ENCODE measurements at regions not wholly inside any gene's neighbourhood (a gene's known extent, or its start where the extent isn't known, plus 50 kb on each side); places are given as distances from the start of the nearest gene placed in this dataset.
"Not testable (repeated sequence)": the region's sequence is repeated elsewhere in the genome, so short reads cannot be mapped to it uniquely, and the experiment has no call there.

DNA sequence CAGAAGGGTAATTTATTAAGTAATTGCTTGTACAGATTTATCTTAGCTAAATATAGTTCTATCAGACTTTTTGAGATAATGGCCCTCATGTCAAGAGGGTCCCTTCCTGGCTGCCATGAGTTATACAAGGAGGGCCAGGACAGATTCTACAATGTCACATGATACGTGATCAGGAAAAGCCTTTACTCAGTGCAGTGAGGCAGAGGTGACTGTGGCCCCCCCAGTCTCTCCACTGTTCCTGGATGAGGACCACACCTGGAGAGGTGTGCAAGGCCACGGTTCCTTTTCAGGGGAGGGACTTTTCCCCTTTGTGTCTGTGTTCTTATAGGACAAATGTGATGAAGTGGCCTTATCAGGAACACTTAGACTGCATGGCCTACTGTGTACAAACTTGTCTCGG, 54.3 kb upstream of the LRCH1 start:
- DNase-seq: no peak

DNA sequence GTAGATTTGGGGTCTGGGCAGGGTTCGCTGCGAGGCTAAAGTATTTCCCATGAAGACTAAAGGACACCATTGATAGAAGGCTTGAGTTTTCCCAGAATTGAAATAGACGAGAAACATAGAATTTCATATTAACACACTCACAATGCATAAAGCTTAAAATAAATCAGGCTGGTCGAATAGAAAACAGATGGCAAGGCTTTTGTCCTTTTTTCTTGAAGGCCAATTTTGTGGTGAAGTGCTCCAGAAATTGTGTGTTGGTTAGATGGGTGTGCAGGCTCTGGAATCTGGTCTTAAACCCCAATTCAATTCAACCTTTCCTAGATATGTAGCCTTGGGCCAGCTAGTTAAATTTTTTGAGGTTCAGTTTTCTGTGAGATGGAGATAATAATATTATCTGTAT, 56.9 kb upstream of the LRCH1 start:
- no peak for DNase-seq

DNA sequence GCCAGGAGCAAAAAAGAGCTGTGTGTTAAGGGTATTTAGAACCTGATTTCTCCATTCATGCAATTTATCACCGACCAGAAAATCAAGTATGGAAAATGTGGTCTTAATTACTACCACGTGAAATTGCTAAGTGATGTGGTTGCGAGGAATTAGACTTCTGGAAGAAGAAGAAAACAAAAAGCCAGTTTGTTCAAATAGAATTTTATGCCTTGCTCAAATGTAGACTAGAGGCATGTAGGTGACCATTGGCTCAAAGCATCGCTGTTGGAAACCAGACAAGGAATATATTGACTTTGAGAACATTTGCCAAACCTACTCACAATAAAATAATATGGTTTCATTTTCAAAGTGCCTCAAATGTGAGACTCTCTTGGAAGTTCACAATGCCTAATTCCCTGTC, 57.3 kb upstream of the LRCH1 start:
- no peak for DNase-seq

DNA sequence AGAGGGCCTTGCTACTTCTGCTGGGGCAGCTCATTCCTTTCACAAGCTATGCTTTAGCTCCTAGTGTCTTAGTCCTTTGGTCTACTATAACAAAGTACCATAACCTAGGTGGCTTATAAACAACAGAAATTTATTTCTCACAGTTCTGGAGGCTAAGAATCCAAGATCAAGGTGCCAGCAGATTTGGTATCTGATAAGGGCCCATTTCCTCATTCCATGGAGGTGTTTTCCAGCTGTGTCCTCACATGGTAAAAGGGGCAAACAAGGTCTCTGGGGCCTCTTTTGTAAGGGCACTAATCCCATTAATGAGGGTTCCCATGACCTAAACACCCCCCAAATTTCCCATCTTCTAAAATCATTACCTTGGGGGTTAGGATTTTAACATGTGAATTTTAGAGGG, 57.9 kb upstream of the LRCH1 start:
- DNase-seq: no peak

DNA sequence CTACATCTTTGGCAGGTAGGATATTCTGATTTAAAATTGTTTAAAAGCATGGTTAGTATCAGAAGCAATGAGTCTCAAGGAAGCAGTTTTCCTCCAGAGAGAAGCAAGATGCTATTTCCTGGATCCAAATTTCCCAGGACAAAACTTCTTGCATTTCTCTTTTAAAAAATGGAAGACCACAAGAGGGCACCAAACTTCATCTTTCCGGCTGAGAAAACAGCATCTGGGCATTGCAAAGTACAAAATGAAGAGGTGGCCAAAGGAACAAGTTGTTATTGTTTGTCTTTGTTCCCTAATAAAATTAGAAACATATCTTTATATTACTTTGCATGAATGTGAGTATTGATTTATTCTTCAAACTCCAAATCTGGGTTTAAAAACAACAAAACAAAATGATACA, 60.0 kb upstream of the LRCH1 start:
- peak; percentile 65 for DNase-seq

DNA sequence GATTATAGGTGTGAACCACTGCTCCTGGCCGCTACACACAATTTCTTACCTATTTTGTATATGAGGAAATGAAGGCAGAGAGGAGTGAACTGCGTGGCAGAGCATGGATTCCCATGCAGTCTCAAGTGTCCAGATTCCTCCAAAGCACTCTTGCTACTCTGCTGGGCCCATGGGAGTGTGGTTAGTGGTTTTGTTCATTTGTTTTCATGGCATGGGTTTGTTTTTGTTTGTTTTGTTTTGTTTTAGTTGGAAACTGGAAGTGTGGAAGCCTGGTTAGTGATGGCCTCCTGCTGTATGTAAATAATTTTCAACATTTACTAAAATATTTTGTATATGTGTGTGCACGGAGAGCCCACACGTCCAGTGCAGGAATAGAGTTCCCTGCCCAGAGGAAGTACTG, 61.3 kb upstream of the LRCH1 start:
- DNase-seq: no peak

DNA sequence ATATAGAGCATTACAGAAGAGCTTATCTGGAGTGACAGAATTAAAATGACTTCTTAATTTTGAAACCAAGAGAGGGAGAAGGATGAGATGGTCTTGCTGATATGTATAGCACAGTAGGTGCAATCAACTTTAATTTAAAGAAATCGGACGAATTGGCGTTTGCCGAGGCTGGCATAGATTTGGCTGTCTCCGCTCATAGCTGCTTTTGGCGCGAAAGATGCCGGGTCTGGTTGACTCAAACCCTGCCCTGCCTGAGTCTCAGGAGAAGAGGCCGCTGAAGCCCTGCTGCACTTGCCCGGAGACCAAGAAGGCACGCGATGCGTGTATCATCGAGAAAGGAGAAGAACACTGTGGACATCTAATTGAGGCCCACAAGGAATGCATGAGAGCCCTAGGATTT, 62.3 kb upstream of the LRCH1 start:
- DNase-seq: not testable (repeated sequence)

DNA sequence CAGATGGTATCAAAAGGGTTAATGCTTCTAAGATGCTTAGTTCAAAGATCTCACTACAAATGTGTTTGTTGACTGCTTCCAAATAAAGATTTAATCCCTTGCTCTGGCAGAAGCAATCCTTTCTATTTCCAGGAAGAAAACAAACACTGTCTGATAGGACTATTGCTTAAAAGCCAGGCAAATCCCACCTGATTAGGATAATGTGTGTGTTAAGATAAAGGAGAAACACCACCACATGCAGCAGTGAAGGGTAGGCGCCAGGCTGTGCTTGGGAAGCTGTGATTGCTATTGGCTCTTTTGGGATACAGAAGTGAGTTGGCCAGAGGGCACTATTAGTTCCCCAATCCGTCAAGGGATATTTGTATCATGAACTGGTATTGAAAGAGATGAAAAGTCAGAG, 62.8 kb upstream of the LRCH1 start:
- DNase-seq: no peak

DNA sequence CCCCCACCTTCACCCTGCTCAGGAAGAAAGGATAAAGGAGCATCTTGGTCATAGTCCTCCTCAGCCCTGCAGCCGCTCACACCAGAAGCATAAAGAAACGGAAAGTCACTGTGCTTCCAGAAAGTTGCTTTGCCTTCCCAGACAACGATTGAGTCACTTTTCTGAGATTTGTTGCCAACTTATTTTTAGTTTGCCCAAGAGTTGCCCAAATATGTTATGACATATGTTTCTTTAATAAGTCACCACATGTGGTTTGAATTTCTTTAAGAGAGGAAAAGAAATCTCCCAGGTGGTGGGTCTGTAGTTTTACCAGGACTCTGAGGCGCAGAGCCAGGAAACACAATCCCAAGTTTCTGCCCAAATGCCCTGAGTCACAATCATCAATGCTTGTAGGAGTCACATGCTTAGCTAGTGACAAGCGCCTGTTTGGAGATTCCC, 63.4 kb upstream of the LRCH1 start:
- peak; percentile 37 for DNase-seq

DNA sequence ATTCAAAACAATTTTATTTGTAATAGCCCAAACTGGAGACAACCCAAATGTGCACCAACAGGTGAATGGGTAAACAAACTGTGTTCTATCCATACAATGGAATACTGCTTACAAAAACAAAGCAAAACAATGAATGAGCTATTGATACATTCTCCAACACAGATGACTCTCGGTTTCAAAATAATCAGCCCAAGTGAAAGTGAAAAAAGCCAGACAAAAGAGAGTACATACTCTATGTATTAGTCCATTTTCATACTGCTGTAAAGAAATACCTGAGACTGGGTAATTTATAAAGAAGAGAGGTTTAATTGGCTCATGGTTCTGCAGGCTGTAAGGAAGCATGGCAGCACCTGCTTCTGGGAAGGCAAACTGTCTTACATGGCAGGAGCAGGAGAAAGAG, 65.2 kb upstream of the LRCH1 start:
- DNase-seq: no peak

DNA sequence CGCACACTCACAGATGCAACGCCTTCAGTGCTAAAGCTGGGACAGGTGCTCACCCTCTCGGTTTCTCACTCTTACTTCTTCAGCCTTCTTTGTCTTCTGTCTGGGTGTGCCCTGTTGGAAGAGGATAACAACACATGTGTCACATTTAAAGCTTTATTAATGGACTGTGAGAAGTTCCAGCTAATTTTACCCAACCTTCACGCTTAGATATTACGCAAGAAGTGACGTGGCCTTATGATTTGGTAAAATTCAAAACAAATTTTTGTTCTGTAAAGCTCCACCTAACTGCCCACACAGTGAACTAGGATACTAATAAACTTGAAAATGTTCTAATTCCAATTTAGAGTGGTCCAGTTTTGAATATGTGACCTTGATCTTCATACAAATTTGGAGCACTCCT, 66.7 kb upstream of the LRCH1 start:
- no peak for DNase-seq

DNA sequence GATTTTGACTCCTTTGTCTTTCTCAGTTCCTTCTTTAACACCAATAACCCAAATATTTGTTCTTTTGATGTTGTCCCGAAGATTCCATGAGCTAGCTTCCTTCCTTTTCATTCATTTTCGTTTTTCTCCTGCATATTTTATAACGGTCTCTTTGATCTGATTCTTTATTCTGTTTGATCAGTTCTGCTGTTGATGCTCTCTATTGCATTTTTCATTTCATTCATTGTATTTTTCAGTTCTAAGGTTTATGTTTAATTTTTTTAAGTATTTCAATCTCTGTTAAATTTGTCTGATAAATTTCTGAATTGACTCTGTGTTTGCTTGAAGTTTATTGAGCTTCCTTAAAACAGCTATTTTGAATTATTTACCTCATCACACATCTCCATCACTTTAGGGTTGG, 68.4 kb upstream of the LRCH1 start:
- DNase-seq: no peak

DNA sequence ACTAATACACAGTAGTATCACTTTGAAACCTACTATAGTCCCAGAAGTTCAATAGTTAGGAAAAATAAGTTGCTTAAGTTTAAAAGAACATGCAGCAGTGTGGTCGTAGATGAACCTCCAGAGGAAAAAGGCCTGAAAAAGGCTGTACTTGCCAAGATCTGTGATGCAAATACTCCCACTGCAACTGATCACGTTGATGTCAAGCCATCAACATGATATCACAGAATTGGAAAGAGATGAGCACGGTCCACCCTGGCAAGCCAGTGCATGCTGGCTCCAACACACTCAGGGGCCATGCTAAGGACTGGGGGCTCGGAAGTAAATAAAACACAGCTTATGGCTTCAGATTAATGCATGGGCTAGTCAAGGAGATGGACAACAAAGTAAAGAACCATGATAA, 71.8 kb upstream of the LRCH1 start:
- no peak for DNase-seq

DNA sequence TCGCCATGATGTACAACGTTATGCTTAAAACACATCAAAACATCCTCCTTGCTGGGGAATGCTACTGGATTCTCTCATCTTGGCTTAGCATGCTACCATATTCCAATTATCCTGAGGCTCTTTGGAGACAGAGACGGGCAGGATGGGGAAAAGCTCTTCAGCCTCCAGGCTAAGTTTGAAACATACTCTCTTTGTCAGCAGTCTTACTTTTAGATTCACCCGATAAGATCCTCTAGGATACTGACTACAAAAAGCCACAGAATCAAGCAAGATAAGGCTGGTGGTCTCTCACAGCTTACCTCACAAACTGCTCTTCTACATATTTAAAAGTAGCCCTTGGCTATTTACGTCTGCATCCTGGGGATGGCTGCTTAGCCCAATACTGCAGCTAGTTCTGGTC, 72.8 kb upstream of the LRCH1 start:
- no peak for DNase-seq

DNA sequence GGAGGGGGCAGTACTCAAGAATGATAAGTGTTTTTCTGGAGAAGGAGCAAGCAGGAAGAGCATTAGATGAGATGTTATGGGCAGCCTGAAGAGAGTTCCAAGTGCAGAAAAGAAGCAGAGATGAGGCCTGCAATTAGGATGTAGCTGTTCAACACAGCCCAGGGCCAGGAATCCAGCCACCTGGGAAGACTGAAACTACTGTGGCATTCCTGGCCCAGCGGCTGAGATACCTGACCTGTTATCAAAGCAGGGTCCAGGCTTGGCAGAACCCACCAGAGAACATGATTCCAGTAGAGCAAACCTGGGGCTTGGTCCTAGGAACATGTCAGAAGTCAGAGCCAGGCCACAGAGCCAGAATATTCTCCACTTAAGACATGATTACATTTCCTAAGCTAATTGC, 73.3 kb upstream of the LRCH1 start:
- DNase-seq: no peak

DNA sequence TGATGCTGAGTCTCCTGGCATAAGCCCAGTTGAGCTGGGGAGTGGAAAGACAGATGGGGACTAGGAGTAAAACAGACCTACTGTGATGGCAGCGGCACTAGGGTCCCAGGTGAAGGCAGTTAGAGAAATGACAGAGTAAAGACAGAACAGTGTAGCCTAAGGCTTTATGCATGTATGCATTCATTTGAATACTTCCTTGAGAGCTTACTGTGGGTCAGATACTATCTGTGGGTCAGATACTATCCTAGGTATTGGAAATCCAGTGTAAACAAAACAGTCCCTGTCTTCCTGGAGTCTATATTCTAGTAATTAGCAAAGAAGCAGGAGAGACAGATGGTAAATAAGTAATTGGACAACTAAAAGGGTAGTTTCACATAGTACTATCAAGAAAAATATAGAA, 73.7 kb upstream of the LRCH1 start:
- DNase-seq: no peak

DNA sequence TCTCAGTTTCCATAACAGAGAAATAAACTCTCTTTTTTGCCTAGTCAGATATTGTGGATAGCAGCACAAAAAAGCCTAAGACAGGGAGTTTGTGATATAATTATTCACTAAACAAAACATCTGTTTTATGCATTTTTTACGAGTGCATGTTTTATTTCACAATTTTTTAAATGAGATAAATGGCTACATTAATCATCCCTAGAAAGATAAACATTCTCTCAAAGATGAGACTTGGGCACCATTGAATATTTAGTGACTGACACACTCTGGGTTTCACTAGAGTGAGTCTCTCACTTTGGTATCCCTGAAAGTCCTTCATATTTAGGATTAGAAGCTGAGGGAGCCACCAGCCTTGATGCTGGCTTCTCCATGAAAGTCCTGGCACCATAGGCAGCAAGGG, 74.3 kb upstream of the LRCH1 start:
- DNase-seq: no peak

DNA sequence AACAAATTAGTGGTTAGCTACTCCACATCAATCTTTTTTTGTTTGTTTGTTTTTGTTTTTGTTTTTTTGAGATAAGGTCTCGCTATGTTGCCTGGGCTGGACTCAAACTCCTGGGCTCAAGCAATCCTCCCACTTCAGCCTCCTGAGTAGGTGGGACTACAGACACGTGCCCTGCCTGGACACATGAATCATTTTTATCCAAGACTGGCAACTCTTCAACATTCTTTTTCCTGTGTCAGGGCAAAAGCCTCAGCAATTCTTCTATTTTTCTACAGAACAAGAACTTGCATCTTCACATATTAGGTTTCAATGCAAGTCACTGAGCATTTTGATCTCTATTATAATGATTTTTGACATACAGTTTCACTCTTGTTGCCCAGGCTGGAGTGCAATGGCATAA, 76.8 kb upstream of the LRCH1 start:
- no peak for DNase-seq

DNA sequence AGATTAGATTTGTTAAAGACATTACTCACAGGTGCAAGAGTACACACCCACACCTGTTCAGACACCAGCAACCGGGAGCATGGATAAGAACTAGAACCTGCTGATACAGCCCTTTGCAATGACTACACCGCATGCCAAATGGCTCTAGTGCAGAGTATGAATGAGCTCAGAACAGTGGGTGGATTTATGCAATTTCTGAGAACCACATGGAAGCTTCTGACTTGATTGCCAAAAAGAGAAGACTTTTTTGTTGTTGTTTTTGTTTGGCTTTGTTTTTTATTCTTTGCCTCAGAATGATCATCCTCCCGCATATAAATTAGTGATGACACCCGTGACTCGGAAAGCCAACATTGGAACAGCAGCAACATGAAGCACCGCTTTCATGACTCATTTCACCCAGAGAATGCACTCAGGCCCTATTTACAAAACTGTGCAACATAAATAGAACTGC, 77.4 kb upstream of the LRCH1 start:
- DNase-seq: no peak

DNA sequence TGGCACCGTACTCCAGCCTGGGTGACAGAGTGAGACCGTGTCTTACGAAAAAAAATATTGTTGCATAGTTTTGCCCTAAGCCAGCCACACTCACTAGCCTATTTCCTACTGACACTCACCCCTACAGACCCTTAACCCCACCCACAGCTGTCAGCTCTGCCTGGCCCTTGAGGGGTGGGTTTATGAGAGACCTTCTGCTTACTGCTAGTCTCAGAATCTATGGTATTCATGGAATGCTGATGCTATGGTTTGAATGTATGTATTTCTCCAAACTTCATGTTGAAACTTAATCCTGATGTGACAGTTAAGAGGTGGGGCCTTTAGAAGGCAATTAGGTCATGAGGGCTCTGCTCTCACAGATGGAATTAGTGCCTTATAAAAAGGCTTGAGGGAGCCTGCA, 79.2 kb upstream of the LRCH1 start:
- DNase-seq: no peak

DNA sequence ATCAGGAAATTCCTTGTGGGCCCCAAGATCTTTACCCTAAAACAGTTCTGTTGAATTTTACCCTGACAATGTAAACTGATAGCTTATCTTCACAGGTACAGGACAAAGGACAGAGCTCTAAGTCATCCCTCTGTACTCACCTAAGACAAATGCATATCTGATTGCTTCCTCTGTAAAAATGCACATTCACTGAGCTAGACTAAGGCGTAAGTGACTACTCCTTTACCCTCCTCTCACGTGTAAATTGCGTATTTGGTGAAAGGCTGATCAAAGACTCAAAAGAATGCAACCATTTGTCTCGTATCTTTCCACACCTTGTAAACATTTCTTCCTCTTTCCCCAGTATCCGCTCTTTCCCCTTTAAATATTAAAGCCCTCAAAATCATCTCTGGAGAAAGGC, 80.6 kb upstream of the LRCH1 start:
- no peak for DNase-seq

DNA sequence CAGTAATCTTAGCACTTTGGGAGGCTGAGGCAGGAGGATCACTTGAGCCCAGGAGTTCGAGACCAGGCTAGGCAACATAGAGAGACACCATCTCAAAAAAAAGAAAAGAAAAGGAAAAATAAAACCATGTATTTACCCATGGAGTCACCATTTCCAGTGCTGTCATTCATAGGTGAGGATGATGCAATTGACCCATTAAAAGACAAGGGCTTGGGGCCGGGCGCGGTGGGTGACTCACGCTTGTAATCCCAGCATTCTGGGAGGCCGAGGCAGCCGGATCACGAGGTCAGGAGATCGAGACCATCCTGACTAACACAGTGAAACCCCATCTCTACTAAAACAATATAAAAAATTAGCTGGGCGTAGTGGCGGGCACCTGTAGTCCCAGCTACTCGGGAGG, 82.6 kb upstream of the RUBCNL start:
- DNase-seq: not testable (repeated sequence)

DNA sequence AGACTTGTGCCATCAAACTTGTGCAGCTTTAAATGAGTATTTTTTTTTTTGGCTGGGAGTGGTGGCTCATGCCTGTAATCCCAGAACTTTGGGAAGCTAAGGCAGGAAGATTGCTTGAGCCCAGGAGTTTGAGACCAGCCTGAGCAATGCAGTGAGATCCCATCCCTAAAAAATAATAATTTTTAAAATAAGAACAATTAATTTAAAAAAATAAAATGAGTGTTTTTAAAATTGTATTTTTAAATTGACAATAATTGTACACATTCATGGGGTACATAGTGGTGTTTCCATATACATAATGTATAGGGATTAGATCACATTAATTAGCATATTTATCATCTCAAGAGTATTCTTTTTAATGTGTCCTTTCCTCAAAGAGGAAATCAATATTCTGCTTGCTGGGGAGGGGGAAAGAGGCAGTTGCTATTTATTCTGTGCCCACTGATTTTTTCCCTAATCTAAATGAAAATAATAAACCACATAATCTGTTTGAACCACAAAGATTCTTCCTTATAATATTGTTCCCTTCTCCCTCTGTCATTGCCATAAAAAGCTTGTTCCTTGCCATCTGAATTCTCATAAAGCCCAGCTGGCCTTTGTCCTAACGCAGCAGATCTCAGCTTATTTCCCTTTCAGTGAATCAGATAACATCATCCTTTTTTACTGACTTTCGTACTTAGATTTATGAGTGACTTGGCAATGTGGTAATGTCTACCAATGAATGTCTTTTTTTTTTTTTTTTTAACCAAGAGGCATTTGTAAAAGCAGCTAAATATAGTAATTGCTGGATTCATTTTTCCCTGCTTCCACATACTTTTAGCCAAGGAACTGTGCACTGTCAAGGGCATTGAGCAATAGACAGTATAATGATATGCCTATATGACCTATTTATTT, 81.8 kb upstream of the RUBCNL start:
- DNase-seq: no peak

DNA sequence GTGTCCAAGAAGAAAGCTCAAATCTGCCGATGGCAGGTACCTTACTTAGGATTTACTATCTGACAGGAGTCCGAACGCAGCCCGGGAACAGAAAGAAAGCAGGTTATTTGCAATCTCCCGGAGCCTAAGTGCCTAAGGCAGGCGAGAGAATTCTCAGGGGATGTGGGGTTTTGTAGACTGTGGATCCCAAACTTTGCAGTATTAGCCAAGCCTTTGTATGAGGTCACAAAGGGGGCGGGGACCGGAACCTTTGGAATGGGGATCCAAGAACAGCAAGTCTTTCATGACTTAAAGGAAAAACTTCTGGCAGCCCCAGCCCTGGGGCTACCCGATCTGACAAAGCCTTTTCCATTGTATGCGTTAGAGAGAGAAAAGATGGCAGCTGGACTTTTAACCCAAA, 80.6 kb upstream of the RUBCNL start:
- DNase-seq: not testable (repeated sequence)

DNA sequence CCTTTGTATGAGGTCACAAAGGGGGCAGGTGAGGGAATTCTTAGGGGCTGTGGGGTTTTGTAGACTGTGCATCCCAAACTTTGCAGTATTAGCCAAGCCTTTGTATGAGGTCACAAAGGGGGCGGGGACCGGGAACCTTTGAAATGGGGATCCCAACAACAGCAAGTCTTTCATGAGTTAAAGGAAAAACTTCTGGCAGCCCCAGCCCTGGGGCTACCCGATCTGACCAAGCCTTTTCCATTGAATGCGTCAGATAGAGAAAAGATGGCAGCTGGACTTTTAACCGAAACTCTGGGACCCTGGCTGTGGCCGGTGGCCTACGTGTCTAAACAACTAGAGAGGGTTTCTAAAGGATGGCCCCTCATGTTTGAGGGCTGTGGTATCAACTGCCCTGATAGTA, 79.0 kb upstream of the RUBCNL start:
- DNase-seq: not testable (repeated sequence)

All from kidney glomerular epithelial cell (primary cell).